PC-3 (cell line): ENCODE measurements at regions not wholly inside any gene's neighbourhood (a gene's known extent, or its start where the extent isn't known, plus 50 kb on each side); places are given as distances from the start of the nearest gene placed in this dataset.

Experiments used
- EZH2 ChIP-seq: fragments of 300-600 bp; sonication (generic); IDR thresholded peaks from one replicate; pipeline ENCODE4 v1.6.1; 2017; ENCODE audit warnings: antibody characterized with exemption, mild to moderate bottlenecking, low read length; ENCODE audit not compliant: unreplicated experiment
- TF ChIP-seq, protein P1 (sequence below): fragments of 300-600 bp; sonication (generic); conservative IDR thresholded peaks from 2 replicates; pipeline ENCODE4 v1.5.1; 2017; ENCODE audit warnings: antibody characterized with exemption, low read depth, mild to moderate bottlenecking, low read length

DNA sequence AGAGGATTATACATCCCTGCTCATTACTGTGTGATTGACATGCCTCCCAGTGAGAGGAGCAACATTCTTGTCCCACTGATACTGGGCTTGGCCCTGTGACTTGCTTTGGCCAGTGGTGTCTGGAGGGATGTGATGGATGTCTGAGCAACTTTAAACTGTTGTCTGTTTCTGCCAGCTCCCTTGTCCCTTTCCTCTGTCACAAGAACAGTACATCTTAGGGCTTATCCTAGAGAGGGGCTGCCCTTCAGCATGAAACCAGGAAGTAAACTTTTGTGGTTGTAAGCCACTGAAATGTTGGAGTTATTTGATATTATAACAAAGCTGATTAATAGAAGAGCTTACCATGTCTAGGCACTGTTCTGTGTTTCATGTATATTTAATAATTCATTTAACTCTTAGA lies 82.9 kb upstream of the GPRC5B start:
- TF ChIP-seq EZH2, result no peak
- TF ChIP-seq, protein P1, sequence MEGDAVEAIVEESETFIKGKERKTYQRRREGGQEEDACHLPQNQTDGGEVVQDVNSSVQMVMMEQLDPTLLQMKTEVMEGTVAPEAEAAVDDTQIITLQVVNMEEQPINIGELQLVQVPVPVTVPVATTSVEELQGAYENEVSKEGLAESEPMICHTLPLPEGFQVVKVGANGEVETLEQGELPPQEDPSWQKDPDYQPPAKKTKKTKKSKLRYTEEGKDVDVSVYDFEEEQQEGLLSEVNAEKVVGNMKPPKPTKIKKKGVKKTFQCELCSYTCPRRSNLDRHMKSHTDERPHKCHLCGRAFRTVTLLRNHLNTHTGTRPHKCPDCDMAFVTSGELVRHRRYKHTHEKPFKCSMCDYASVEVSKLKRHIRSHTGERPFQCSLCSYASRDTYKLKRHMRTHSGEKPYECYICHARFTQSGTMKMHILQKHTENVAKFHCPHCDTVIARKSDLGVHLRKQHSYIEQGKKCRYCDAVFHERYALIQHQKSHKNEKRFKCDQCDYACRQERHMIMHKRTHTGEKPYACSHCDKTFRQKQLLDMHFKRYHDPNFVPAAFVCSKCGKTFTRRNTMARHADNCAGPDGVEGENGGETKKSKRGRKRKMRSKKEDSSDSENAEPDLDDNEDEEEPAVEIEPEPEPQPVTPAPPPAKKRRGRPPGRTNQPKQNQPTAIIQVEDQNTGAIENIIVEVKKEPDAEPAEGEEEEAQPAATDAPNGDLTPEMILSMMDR, result no peak
